ENCODE measurements at regions not wholly inside any gene's neighbourhood (a gene's known extent, or its start where the extent isn't known, plus 50 kb on each side); places are given as distances from the start of the nearest gene placed in this dataset.

- WGBS (ENCODE audit: insufficient coverage, low coverage, missing lambda C conversion rate): 33% methylated on average over 4 of the region's 4 CpGs
- Histone ChIP-seq H3K27me3 (ENCODE audit: control insufficient read depth in 2 of 2, insufficient read depth in 2 of 2, low read length in 2 of 2) (no peaks in the 10 kb centered on the region), H2AFZ (ENCODE audit: low read depth, low read length) (no peak overlapping the region), H3K4me1 (replicated peaks in 1 of 2; ENCODE audit: control insufficient read depth in 2 of 2, insufficient read depth in 2 of 2, low read length in 2 of 2) (peaks cover 0 to 15% of the 10 kb centered on the region in 2 experiments; a peak in 3 of 5 replicates), H3K79me2 (ENCODE audit: control insufficient read depth, insufficient read depth, low read length) (no peaks in the 10 kb centered on the region), H3K4me2 (ENCODE audit: insufficient read depth, low read length) (no peak overlapping the region), H3K36me3 (ENCODE audit: control insufficient read depth, insufficient read depth, low read length) (no peaks in the 10 kb centered on the region), H3K9me3 (replicated peaks; ENCODE audit: control insufficient read depth, insufficient read depth, low read depth, low read length) (no peaks in the 10 kb centered on the region), H3K27ac (ENCODE audit: extremely low read depth, low read depth, low read length) (no peak overlapping the region), H3K4me3 (no peak overlapping the region), H3K9me1 (ENCODE audit: control insufficient read depth, insufficient read depth, low read length) (no peaks in the 10 kb centered on the region), H4K20me1 (replicated peaks; ENCODE audit: control insufficient read depth, insufficient read depth, low read length) (0 out of 2 replicates have a peak, but pooled peaks cover 7% of the 10 kb centered on the region), H3K9ac (ENCODE audit: insufficient read depth in 1 of 2, low read depth in 2 of 2, low read length in 2 of 2) (no peak overlapping the region)
- ChIA-PET CTCF (ENCODE audit: low intra/inter-chr PET ratio) (interaction anchor here (0.5 kb wide), 1 partner anchor 75 kb away, joined by 3 read pairs; no protein-coding TSS in a partner anchor), POLR2A (interaction anchor here (0.6 to 1.0 kb wide), 2 partner anchors 11 to 255 kb away, joined by 3 read pairs; no protein-coding TSS in a partner anchor)
- intact Hi-C loops (cut with micrococcal nuclease): no loop called here
- ATAC-seq (peak; percentile 43), FAIRE-seq (peak; percentile 54), DNase-seq (ENCODE audit: extremely low read depth in 1 of 4, low spot score in 3 of 4) (no peak)
- peak; percentile 69 for TF ChIP-seq SPI1 (IDR thresholded peaks at IDR 0.05; ENCODE audit: borderline replicate concordance, low read depth, low read length)
- peak; percentile 45 for TF ChIP-seq ARID1B (IDR thresholded peaks at IDR 0.05)
- 0 out of 2 replicates have a peak, but pooled peaks have one; percentile 18 for TF ChIP-seq ZEB2 (IDR thresholded peaks at IDR 0.05)
- no peak for TF ChIP-seq ELF4 (CRISPR knock-in tag; IDR thresholded peaks at IDR 0.05)
- peak; percentile 36; the same call in 1 of the 2 replicates for TF ChIP-seq CTBP1 (IDR thresholded peaks at IDR 0.05; ENCODE audit: borderline replicate concordance)
- peak; percentile 58; the same call in 1 of the 2 replicates for TF ChIP-seq SMARCE1 (IDR thresholded peaks at IDR 0.05)
- TF ChIP-seq MEF2D (tag; conservative IDR thresholded peaks at IDR 0.05; ENCODE audit: low read depth): 0 out of 2 replicates have a peak, but pooled peaks have one; percentile 54
- no peak for TF ChIP-seq BCLAF1 (IDR thresholded peaks at IDR 0.05; ENCODE audit: borderline replicate concordance in 1 of 2, control insufficient read depth in 1 of 2, low read depth in 2 of 2, low read length in 1 of 2)
- TF ChIP-seq PHF20 (IDR thresholded peaks at IDR 0.05; ENCODE audit: partially characterized antibody): no peak
- peak; percentile 44; the same call in 1 of the 2 replicates for TF ChIP-seq TEAD4 (IDR thresholded peaks at IDR 0.05; ENCODE audit: low read length)
- TF ChIP-seq TEAD4 (CRISPR knock-in tag; IDR thresholded peaks at IDR 0.05; ENCODE audit: borderline replicate concordance): no peak
- peak; percentile 64; the same call in 1 of the 2 replicates for TF ChIP-seq ESRRA (IDR thresholded peaks at IDR 0.05; ENCODE audit: borderline replicate concordance, low read depth)
- 0 out of 2 replicates have a peak, but pooled peaks have one; percentile 22 for TF ChIP-seq SMARCA4 (IDR thresholded peaks at IDR 0.05)
- TF ChIP-seq TCF3 (CRISPR knock-in tag; IDR thresholded peaks at IDR 0.05): peak; percentile 28; the same call in 1 of the 2 replicates
- TF ChIP-seq NR2C2 (CRISPR knock-in tag; IDR thresholded peaks at IDR 0.05): no peak
- TF ChIP-seq NR2C2 (tag; IDR thresholded peaks at IDR 0.05): peak; percentile 18; the same call in 1 of the 2 replicates
- in situ Hi-C loops (cut with MboI): loop anchor here (5.0 kb wide), 1 partner anchor 240 kb away; no protein-coding TSS in a partner anchor
- BruUV-seq (replicated peaks): no TSS peak
Measured at GRCh38 chr6:154931711-154932424, 63.2 kb upstream of the TIAM2 start.

All from K562 (cell line).